ENCODE measurements at regions not wholly inside any gene's neighbourhood (a gene's known extent, or its start where the extent isn't known, plus 50 kb on each side); places are given as distances from the start of the nearest gene placed in this dataset.

DNA sequence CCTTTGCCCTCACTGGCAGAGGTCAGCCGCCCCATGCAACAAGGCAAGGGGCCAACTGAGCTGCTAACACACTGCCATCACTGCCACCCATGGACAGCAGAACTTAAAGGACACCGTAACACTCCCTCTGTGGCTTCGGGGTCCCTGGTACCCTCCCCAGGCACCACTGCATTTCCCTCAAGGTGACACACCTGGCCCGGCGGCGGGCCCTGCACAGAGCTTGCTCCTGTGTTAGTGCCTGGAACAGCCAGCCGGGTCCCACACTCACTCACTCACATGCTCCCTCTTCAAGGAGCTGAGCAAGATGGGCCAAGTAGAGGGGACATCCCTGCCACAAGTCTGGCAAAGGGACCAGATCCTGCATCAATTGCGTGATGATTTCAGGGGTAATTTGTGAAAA, 126.5 kb upstream of the SOX4 start:
- Histone ChIP-seq H3K9me3 (ENCODE audit: control insufficient read depth in 1 of 2, insufficient read depth in 1 of 2, low read depth in 1 of 2, low read length in 2 of 2) (no peaks in the 10 kb centered on the region), H3K4me2 (ENCODE audit: low read length) (no peak overlapping the region), H3K4me3 (replicated peaks in 1 of 2; ENCODE audit: low read depth in 1 of 2, low read length in 2 of 2) (no peak overlapping the region), H3K9ac (ENCODE audit: low read length) (no peak overlapping the region), H3K9me2 (ENCODE audit: insufficient read depth) (no peaks in the 10 kb centered on the region), H3K4me1 (ENCODE audit: control insufficient read depth in 1 of 2, insufficient read depth in 2 of 2, low read length in 2 of 2) (no peaks in the 10 kb centered on the region), H2AFZ (ENCODE audit: low read depth, low read length, poor library complexity, severe bottlenecking) (no peak overlapping the region), H4K20me1 (ENCODE audit: insufficient read depth) (no peaks in the 10 kb centered on the region), H3K27ac (ENCODE audit: low read depth, low read length) (no peak overlapping the region), H3K79me2 (ENCODE audit: insufficient read depth, low read length) (no peaks in the 10 kb centered on the region), H3K36me3 (ENCODE audit: control insufficient read depth in 1 of 2, insufficient read depth in 2 of 2, low read length in 2 of 2) (no peaks in the 10 kb centered on the region), H3K27me3 (ENCODE audit: insufficient read depth, low read length) (no peaks in the 10 kb centered on the region)
- CTCF ChIA-PET: no interaction called here
- ATAC-seq (no peak), DNase-seq (ENCODE audit: low read depth, low spot score) (no peak)
- no peak for TF ChIP-seq POLR2A (IDR thresholded peaks at IDR 0.05; ENCODE audit: borderline replicate concordance, extremely low read depth, insufficient read depth, insufficient read length)
- no peak for TF ChIP-seq TCF7L2 (IDR thresholded peaks at IDR 0.05; ENCODE audit: borderline replicate concordance, extremely low read depth, insufficient read depth, insufficient read length)
- no peak for TF ChIP-seq CBX3 (IDR thresholded peaks at IDR 0.05; ENCODE audit: low read depth)
- no peak for TF ChIP-seq SRF (IDR thresholded peaks at IDR 0.05; ENCODE audit: low read depth)
- TF ChIP-seq, protein P1, sequence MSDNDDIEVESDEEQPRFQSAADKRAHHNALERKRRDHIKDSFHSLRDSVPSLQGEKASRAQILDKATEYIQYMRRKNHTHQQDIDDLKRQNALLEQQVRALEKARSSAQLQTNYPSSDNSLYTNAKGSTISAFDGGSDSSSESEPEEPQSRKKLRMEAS (IDR thresholded peaks at IDR 0.05): no peak
- TF ChIP-seq, protein P2, sequence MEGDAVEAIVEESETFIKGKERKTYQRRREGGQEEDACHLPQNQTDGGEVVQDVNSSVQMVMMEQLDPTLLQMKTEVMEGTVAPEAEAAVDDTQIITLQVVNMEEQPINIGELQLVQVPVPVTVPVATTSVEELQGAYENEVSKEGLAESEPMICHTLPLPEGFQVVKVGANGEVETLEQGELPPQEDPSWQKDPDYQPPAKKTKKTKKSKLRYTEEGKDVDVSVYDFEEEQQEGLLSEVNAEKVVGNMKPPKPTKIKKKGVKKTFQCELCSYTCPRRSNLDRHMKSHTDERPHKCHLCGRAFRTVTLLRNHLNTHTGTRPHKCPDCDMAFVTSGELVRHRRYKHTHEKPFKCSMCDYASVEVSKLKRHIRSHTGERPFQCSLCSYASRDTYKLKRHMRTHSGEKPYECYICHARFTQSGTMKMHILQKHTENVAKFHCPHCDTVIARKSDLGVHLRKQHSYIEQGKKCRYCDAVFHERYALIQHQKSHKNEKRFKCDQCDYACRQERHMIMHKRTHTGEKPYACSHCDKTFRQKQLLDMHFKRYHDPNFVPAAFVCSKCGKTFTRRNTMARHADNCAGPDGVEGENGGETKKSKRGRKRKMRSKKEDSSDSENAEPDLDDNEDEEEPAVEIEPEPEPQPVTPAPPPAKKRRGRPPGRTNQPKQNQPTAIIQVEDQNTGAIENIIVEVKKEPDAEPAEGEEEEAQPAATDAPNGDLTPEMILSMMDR (IDR thresholded peaks at IDR 0.05 in 2 of 3, conservative IDR thresholded peaks at IDR 0.05 in 1 of 3; ENCODE audit: borderline replicate concordance in 1 of 3, insufficient read depth in 1 of 3, low read depth in 2 of 3, low read length in 2 of 3): no peak
- TF ChIP-seq, protein P3, sequence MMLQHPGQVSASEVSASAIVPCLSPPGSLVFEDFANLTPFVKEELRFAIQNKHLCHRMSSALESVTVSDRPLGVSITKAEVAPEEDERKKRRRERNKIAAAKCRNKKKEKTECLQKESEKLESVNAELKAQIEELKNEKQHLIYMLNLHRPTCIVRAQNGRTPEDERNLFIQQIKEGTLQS (IDR thresholded peaks at IDR 0.05): no peak
- no peak for TF ChIP-seq ELF1 (IDR thresholded peaks at IDR 0.05; ENCODE audit: borderline replicate concordance, low read depth)
- POLR2A ChIA-PET: no interaction called here
- RAD21 ChIA-PET (ENCODE audit: low non-redundant PET in 1 of 2, low total read pairs in 2 of 2, uncharacterized antibody in 2 of 2, unreplicated experiment in 2 of 2): no interaction called here
- no TSS peak for BruUV-seq (replicated peaks)
- intact Hi-C loops (cut with micrococcal nuclease): no loop called here

DNA sequence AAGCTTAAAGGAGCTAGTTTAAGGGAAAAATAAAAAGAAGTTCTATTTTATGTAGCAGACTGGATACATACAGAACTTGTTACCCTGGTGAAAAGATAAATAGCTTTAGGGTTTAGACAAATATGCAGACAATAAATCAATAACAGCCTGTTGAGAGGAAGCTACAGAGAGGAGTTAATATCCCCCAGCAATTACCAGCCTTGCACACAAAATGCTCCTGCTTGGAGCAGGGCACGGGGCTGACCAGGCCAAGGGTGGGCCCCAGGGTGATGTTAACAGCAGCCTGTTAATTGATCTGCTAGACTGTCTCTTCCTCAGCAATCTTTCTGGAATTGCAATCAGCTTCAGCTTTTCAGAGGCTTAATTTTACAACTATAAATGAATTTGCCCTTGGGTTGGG, 125.1 kb upstream of the SOX4 start:
- ChIA-PET RAD21 (ENCODE audit: low non-redundant PET in 1 of 2, low total read pairs in 2 of 2, uncharacterized antibody in 2 of 2, unreplicated experiment in 2 of 2) (no interaction called here), POLR2A (interaction anchor here (0.7 kb wide), 1 partner anchor 19 kb away, joined by 3 read pairs; no protein-coding TSS in a partner anchor), CTCF (no interaction called here)
- H3K27ac ChIP-seq (ENCODE audit: low read depth, low read length): no peak overlapping the region
- H3K4me1 ChIP-seq (ENCODE audit: control insufficient read depth in 1 of 2, insufficient read depth in 2 of 2, low read length in 2 of 2): no peaks in the 10 kb centered on the region
- H3K9ac ChIP-seq (ENCODE audit: low read length): no peak overlapping the region
- intact Hi-C loops (cut with micrococcal nuclease): no loop called here
- BruUV-seq (replicated peaks): no TSS peak
- H3K27me3 ChIP-seq (ENCODE audit: insufficient read depth, low read length): no peaks in the 10 kb centered on the region
- no peaks in the 10 kb centered on the region for H4K20me1 ChIP-seq (ENCODE audit: insufficient read depth)
- H3K9me2 ChIP-seq (ENCODE audit: insufficient read depth): no peaks in the 10 kb centered on the region
- no peak for ATAC-seq
- no peak overlapping the region for H3K4me3 ChIP-seq (replicated peaks in 1 of 2; ENCODE audit: low read depth in 1 of 2, low read length in 2 of 2)
- DNase-seq (ENCODE audit: low read depth, low spot score): no peak
- H3K4me2 ChIP-seq (ENCODE audit: low read length): no peak overlapping the region
- H3K79me2 ChIP-seq (ENCODE audit: insufficient read depth, low read length): no peaks in the 10 kb centered on the region
- H3K9me3 ChIP-seq (ENCODE audit: control insufficient read depth in 1 of 2, insufficient read depth in 1 of 2, low read depth in 1 of 2, low read length in 2 of 2): no peaks in the 10 kb centered on the region
- H3K36me3 ChIP-seq (ENCODE audit: control insufficient read depth in 1 of 2, insufficient read depth in 2 of 2, low read length in 2 of 2): no peaks in the 10 kb centered on the region
- no peak overlapping the region for H2AFZ ChIP-seq (ENCODE audit: low read depth, low read length, poor library complexity, severe bottlenecking)
- no peak for TF ChIP-seq ZNF274 (IDR thresholded peaks at IDR 0.05; ENCODE audit: low read depth, low read length)
- no peak for TF ChIP-seq EZH2phosphoT487 (IDR thresholded peaks at IDR 0.05; ENCODE audit: borderline replicate concordance)
- TF ChIP-seq SRF (IDR thresholded peaks at IDR 0.05; ENCODE audit: low read depth): no peak
- no peak for TF ChIP-seq CEBPB (IDR thresholded peaks at IDR 0.05; ENCODE audit: low read depth)
- no peak for TF ChIP-seq POLR2A (IDR thresholded peaks at IDR 0.05; ENCODE audit: borderline replicate concordance, extremely low read depth, insufficient read depth, insufficient read length)
- TF ChIP-seq SP1 (IDR thresholded peaks at IDR 0.05; ENCODE audit: low read depth): no peak
- TF ChIP-seq EZH2 (IDR thresholded peaks at IDR 0.05): no peak
- no peak for TF ChIP-seq ELF1 (IDR thresholded peaks at IDR 0.05; ENCODE audit: borderline replicate concordance, low read depth)
- TF ChIP-seq, protein P4, sequence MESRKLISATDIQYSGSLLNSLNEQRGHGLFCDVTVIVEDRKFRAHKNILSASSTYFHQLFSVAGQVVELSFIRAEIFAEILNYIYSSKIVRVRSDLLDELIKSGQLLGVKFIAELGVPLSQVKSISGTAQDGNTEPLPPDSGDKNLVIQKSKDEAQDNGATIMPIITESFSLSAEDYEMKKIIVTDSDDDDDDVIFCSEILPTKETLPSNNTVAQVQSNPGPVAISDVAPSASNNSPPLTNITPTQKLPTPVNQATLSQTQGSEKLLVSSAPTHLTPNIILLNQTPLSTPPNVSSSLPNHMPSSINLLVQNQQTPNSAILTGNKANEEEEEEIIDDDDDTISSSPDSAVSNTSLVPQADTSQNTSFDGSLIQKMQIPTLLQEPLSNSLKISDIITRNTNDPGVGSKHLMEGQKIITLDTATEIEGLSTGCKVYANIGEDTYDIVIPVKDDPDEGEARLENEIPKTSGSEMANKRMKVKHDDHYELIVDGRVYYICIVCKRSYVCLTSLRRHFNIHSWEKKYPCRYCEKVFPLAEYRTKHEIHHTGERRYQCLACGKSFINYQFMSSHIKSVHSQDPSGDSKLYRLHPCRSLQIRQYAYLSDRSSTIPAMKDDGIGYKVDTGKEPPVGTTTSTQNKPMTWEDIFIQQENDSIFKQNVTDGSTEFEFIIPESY (IDR thresholded peaks at IDR 0.05; ENCODE audit: extremely low read depth, insufficient replicate concordance, low read length): no peak
- TF ChIP-seq YY1 (IDR thresholded peaks at IDR 0.05; ENCODE audit: extremely low read depth, insufficient replicate concordance, low read depth, low read length): no peak
- TF ChIP-seq, protein P1 (IDR thresholded peaks at IDR 0.05): no peak

All from HCT116 (cell line).